CD14-positive monocyte (primary cell): ENCODE measurements at regions not wholly inside any gene's neighbourhood (a gene's known extent, or its start where the extent isn't known, plus 50 kb on each side); places are given as distances from the start of the nearest gene placed in this dataset.

Source experiments
- DNase-seq, 3 donors: peaks; one replicate each; pipeline ENCODE4 v3.0.0-alpha.2; 2011 to 2022
- H2AFZ ChIP-seq: 2 replicates; pipeline ENCODE4 v1.6.0; 2012; ENCODE audit warnings: mild to moderate bottlenecking, low read depth, low read length, inconsistent platforms; ENCODE audit not compliant: insufficient read depth, poor library complexity, severe bottlenecking
- H3K27ac ChIP-seq, 2 donors: 1 replicate in 1 of 2; 2 replicates in 1 of 2; pipeline ENCODE4 v1.5.1; 2012 to 2013; ENCODE audit warnings: low read length in 2 of 2, control low read depth in 1 of 2, inconsistent platforms in 1 of 2, low read depth in 1 of 2, mild to moderate bottlenecking in 1 of 2
- H3K27me3 ChIP-seq, 2 donors: one replicate each; pipeline versions ENCODE4 v1.6.0 to v1.6.1; 2011 to 2013; ENCODE audit warnings: low read length in 2 of 2; ENCODE audit not compliant: control insufficient read depth in 2 of 2, insufficient read depth in 2 of 2
- H3K36me3 ChIP-seq, 2 donors: replicated peaks in 1 of 2; 1 replicate in 1 of 2; 2 replicates in 1 of 2; pipeline versions ENCODE4 v1.5.1 to v1.6.1; 2012 to 2013; ENCODE audit warnings: low read length in 2 of 2, control low read depth in 1 of 2, inconsistent platforms in 1 of 2, mild to moderate bottlenecking in 1 of 2; ENCODE audit not compliant: insufficient read depth in 2 of 2, control insufficient read depth in 1 of 2
- H3K4me1 ChIP-seq, 2 donors: 1 replicate in 1 of 2; 2 replicates in 1 of 2; pipeline versions ENCODE4 v1.5.1 to v1.6.1; 2012 to 2013; ENCODE audit warnings: low read length in 2 of 2, control low read depth in 1 of 2, inconsistent platforms in 1 of 2, mild to moderate bottlenecking in 1 of 2, moderate library complexity in 1 of 2; ENCODE audit not compliant: insufficient read depth in 2 of 2, control insufficient read depth in 1 of 2
- H3K4me2 ChIP-seq: replicated peaks from 2 replicates; pipeline ENCODE3; 2012; ENCODE audit warnings: low read length, moderate library complexity, mild to moderate bottlenecking; ENCODE audit not compliant: poor library complexity, severe bottlenecking; ENCODE audit errors: extremely low read depth
- H3K4me3 ChIP-seq, 3 experiments: fragments of 200-600 bp in 1 of 3; sonication (generic) in 1 of 3; replicated peaks in 1 of 3; 1 replicate in 2 of 3; 2 replicates in 1 of 3; pipeline ENCODE4 v1.5.1; 2011 to 2013; ENCODE audit warnings: low read length in 3 of 3, mild to moderate bottlenecking in 3 of 3, control low read depth in 2 of 3, low read depth in 2 of 3, inconsistent platforms in 1 of 3, moderate library complexity in 1 of 3
- H3K79me2 ChIP-seq: 2 replicates; pipeline ENCODE4 v1.6.0; 2012; ENCODE audit warnings: mild to moderate bottlenecking, control low read depth, inconsistent platforms, low read length, moderate library complexity; ENCODE audit not compliant: insufficient read depth
- H3K9ac ChIP-seq: 2 replicates; pipeline ENCODE4 v1.6.0; 2017; ENCODE audit warnings: low read length, mild to moderate bottlenecking; ENCODE audit not compliant: insufficient read depth, poor library complexity, severe bottlenecking
- H3K9me3 ChIP-seq, 2 donors: replicated peaks in 1 of 2; 1 replicate in 1 of 2; 2 replicates in 1 of 2; pipeline versions ENCODE4 v1.5.1 to v1.6.1; 2012 to 2013; ENCODE audit warnings: low read length in 2 of 2, control low read depth in 1 of 2; ENCODE audit not compliant: control insufficient read depth in 1 of 2, insufficient read depth in 1 of 2
- H4K20me1 ChIP-seq: 2 replicates; pipeline ENCODE4 v1.6.0; 2012; ENCODE audit warnings: mild to moderate bottlenecking, low read length, control low read depth, moderate library complexity; ENCODE audit not compliant: insufficient read depth
- H3K27ac Mint-ChIP-seq, 7 donors: one replicate each; pipeline ENCODE4 v1.8.0; 2020; ENCODE audit warnings: mild to moderate bottlenecking in 7 of 7, mixed read lengths in 7 of 7, moderate library complexity in 6 of 7, inconsistent platforms in 2 of 7
- H3K27me3 Mint-ChIP-seq, 3 donors: one replicate each; pipeline ENCODE4 v1.8.0; 2021 to 2022; ENCODE audit warnings: low read depth in 3 of 3, mild to moderate bottlenecking in 3 of 3, mixed read lengths in 3 of 3, moderate library complexity in 3 of 3, inconsistent platforms in 1 of 3
- H3K36me3 Mint-ChIP-seq, 2 donors: one replicate each; pipeline ENCODE4 v1.8.0; 2020; ENCODE audit warnings: mixed read lengths in 2 of 2, inconsistent platforms in 1 of 2, mild to moderate bottlenecking in 1 of 2
- H3K4me1 Mint-ChIP-seq: one replicate; pipeline ENCODE4 v1.8.0; 2020; ENCODE audit warnings: mild to moderate bottlenecking, mixed read lengths
- H3K4me3 Mint-ChIP-seq, 2 donors: one replicate each; pipeline ENCODE4 v1.8.0; 2020; ENCODE audit warnings: mild to moderate bottlenecking in 2 of 2, mixed read lengths in 2 of 2, moderate library complexity in 1 of 2
- H3K9me3 Mint-ChIP-seq, 7 donors: one replicate each; pipeline ENCODE4 v1.8.0; 2020 to 2022; ENCODE audit warnings: mixed read lengths in 7 of 7, mild to moderate bottlenecking in 6 of 7, moderate library complexity in 6 of 7, inconsistent platforms in 2 of 7
- CTCF ChIP-seq: fragments of 200-600 bp; IDR thresholded peaks from one replicate; pipeline ENCODE4 v1.8.0; 2022; ENCODE audit warnings: antibody characterized with exemption, mild to moderate bottlenecking
- WGBS: methylation state at CpG from one replicate; pipeline ENCODE4 v1.1.5; 2013; ENCODE audit warnings: missing lambda C conversion rate; ENCODE audit not compliant: insufficient coverage; 5-methylcytosine and 5-hydroxymethylcytosine counted together
- intact Hi-C, 2 donors: fragments of 100-400 bp; cut with micrococcal nuclease; formaldehyde crosslinking; loops; one replicate each; pipeline versions ENCODE4 v1.15.0 to v1.15.1; 2023

- no peaks in the 10 kb centered on the region for H3K36me3 Mint-ChIP-seq
- no peaks in the 10 kb centered on the region for H3K4me1 Mint-ChIP-seq
- no peak overlapping the region for H3K9ac ChIP-seq
- 86% methylated on average over 4 of the region's 5 CpGs for WGBS
- H3K4me3 Mint-ChIP-seq: no peak overlapping the region
- no peaks in the 10 kb centered on the region for H3K4me1 ChIP-seq
- no peak overlapping the region for H2AFZ ChIP-seq
- no peaks in the 10 kb centered on the region for H3K36me3 ChIP-seq
- TF ChIP-seq CTCF: no peak
- H3K27me3 Mint-ChIP-seq: no peaks in the 10 kb centered on the region
- peaks cover 0 to 6% (median 3%) of the 10 kb centered on the region in 7 donors for H3K9me3 Mint-ChIP-seq
- no peak overlapping the region for H3K27ac ChIP-seq
- H3K4me2 ChIP-seq: no peak overlapping the region
- H4K20me1 ChIP-seq: no peaks in the 10 kb centered on the region
- no peaks in the 10 kb centered on the region for H3K27me3 ChIP-seq
- peaks cover 0 to 3% of the 10 kb centered on the region in 2 donors for H3K9me3 ChIP-seq
- no peak overlapping the region for H3K4me3 ChIP-seq
- H3K79me2 ChIP-seq: no peaks in the 10 kb centered on the region
- intact Hi-C loops: no loop called here
- no peak for DNase-seq
- no peak overlapping the region for H3K27ac Mint-ChIP-seq
Measured at GRCh38 chr10:58017719-58018367, 249.9 kb downstream of the IPMK start.

GRCh38 chr10:58016614-58017013 lies 251.1 kb downstream of the IPMK start:
- TF ChIP-seq CTCF: no peak
- intact Hi-C loops: no loop called here
- Mint-ChIP-seq H3K36me3 (no peaks in the 10 kb centered on the region), H3K4me3 (no peak overlapping the region), H3K27me3 (peaks cover 0 to 2% (median 0%) of the 10 kb centered on the region in 3 donors), H3K27ac (no peak overlapping the region), H3K9me3 (peaks cover 0 to 3% (median 2%) of the 10 kb centered on the region in 7 donors), H3K4me1 (no peaks in the 10 kb centered on the region)
- Histone ChIP-seq H4K20me1 (no peaks in the 10 kb centered on the region), H3K4me1 (no peaks in the 10 kb centered on the region), H3K4me3 (no peak overlapping the region), H2AFZ (no peak overlapping the region), H3K4me2 (no peak overlapping the region), H3K36me3 (no peaks in the 10 kb centered on the region), H3K9ac (no peak overlapping the region), H3K27me3 (no peaks in the 10 kb centered on the region), H3K27ac (no peak overlapping the region), H3K9me3 (peaks cover 0 to 3% of the 10 kb centered on the region in 2 donors), H3K79me2 (no peaks in the 10 kb centered on the region)
- no peak for DNase-seq
- WGBS: no CpG with 5 or more reads among the region's 1 CpG
